Smooth muscle cell (in vitro differentiated cells): ENCODE measurements at regions not wholly inside any gene's neighbourhood (a gene's known extent, or its start where the extent isn't known, plus 50 kb on each side); places are given as distances from the start of the nearest gene placed in this dataset.

ENCODE experiments used
- DNase-seq: peaks from one replicate; lab custom pipeline; 2025; ENCODE audit not compliant: unreplicated experiment; lab: John Stamatoyannopoulos, UW
- H2AFZ ChIP-seq: fragments of 200-600 bp; sonication (generic); 2 replicates; pipeline ENCODE4 v1.6.0; 2016; ENCODE audit warnings: antibody characterized with exemption, low read depth, mild to moderate bottlenecking
- H3F3A ChIP-seq: fragments of 200-600 bp; sonication (generic); 2 replicates; pipeline ENCODE4 v1.6.0; 2017; ENCODE audit warnings: antibody characterized with exemption, low read depth
- H3K27ac ChIP-seq: fragments of 200-600 bp; sonication (generic); 2 replicates; pipeline ENCODE4 v1.5.1; 2016; ENCODE audit warnings: low read depth, mild to moderate bottlenecking
- H3K27me3 ChIP-seq: fragments of 200-600 bp; sonication (generic); 2 replicates; pipeline ENCODE4 v1.6.1; 2016; ENCODE audit warnings: low read depth, mild to moderate bottlenecking
- H3K36me3 ChIP-seq: fragments of 200-600 bp; sonication (generic); 2 replicates; pipeline ENCODE4 v1.5.1; 2016; ENCODE audit warnings: low read depth
- H3K4me1 ChIP-seq: fragments of 200-600 bp; sonication (generic); 2 replicates; pipeline ENCODE4 v1.5.1; 2016; ENCODE audit warnings: low read depth
- H3K4me2 ChIP-seq: fragments of 200-600 bp; sonication (generic); 2 replicates; pipeline ENCODE4 v1.6.0; 2016; ENCODE audit warnings: mild to moderate bottlenecking
- H3K4me3 ChIP-seq: fragments of 200-600 bp; sonication (generic); 2 replicates; pipeline ENCODE4 v1.5.1; 2016; ENCODE audit warnings: mild to moderate bottlenecking
- H3K79me2 ChIP-seq: fragments of 200-600 bp; sonication (generic); 2 replicates; pipeline ENCODE4 v1.6.0; 2016; ENCODE audit warnings: low read depth, mild to moderate bottlenecking
- H3K9ac ChIP-seq: fragments of 200-600 bp; sonication (generic); 2 replicates; pipeline ENCODE4 v1.6.0; 2016; ENCODE audit warnings: low read depth
- H3K9me3 ChIP-seq: fragments of 200-600 bp; sonication (generic); replicated peaks from 2 replicates; pipeline ENCODE4 v1.5.1; 2016; ENCODE audit warnings: low read depth
- H4K20me1 ChIP-seq: fragments of 200-600 bp; sonication (generic); 2 replicates; pipeline ENCODE4 v1.6.0; 2016; ENCODE audit warnings: low read depth
- CTCF ChIP-seq: fragments of 200-600 bp; sonication (generic); IDR thresholded peaks from 2 replicates; pipeline ENCODE4 v1.5.1; 2017; ENCODE audit warnings: borderline replicate concordance, mild to moderate bottlenecking, antibody characterized with exemption; ENCODE audit not compliant: insufficient read depth, poor library complexity, severe bottlenecking
- WGBS: methylation state at CpG from one replicate; pipeline ENCODE4 v1.1.7; 2016; ENCODE audit warnings: low lambda C conversion rate; 5-methylcytosine and 5-hydroxymethylcytosine counted together

DNA sequence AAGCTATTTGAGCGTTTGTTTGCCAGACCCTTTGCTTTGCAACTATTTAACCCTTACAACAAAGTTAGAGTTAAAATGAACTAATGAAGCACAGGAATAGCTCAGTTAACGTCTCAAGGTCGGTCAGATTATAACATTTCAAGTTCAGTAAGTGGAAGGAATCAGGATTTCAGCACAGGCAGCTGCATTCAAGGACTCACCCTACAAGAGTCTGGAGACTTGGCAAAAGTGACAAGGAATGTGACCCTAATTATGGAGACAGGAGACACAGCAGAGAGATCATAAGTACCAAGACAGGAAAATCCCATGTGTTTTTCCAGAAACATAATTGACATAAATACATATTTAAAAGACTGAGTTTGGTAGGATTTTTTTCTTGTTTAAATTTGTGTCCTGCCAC is 1481.7 kb downstream of the TECRL start:
- no peak for TF ChIP-seq CTCF
- H3K9me3 ChIP-seq, result no peaks in the 10 kb centered on the region
- WGBS, result 86% methylated on average over 3 of the region's 3 CpGs

DNA sequence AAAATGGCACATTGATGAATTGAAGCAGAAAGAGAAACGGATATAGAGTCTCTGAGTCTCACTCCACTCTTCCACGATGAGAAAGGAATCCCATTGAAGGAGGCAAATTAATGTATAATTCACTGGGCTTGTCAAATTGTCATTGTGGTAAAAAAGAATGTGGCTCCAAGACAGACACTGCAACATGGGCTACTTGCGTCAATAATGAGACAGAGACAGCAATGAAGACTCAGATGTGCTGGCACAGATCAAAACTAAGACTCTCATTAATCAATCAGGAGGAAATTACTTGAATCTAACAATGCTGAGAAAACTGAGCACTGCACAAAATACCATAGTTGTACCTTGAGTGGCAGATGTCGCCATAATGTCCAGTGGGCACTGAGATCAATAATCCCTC is 1485.5 kb downstream of the TECRL start:
- TF ChIP-seq CTCF, result no peak
- Histone ChIP-seq H2AFZ (no peak overlapping the region), H3K27me3 (no peaks in the 10 kb centered on the region), H3K4me3 (no peak overlapping the region), H3K79me2 (no peaks in the 10 kb centered on the region), H3K27ac (no peak overlapping the region), H3K9me3 (no peaks in the 10 kb centered on the region), H3K36me3 (no peaks in the 10 kb centered on the region), H3F3A (no peaks in the 10 kb centered on the region), H3K9ac (no peak overlapping the region), H4K20me1 (no peaks in the 10 kb centered on the region), H3K4me2 (no peak overlapping the region), H3K4me1 (no peaks in the 10 kb centered on the region)
- WGBS, result 80% methylated on average over 4 of the region's 4 CpGs
- DNase-seq, result no peak

More for the DNA sequence above, 1481.7 kb downstream of the TECRL start:
- H4K20me1 ChIP-seq, result no peaks in the 10 kb centered on the region
- no peak overlapping the region for H3K27ac ChIP-seq
- H2AFZ ChIP-seq, result no peak overlapping the region
- H3K9ac ChIP-seq, result no peak overlapping the region
- H3K4me3 ChIP-seq, result no peak overlapping the region
- H3K4me2 ChIP-seq, result no peak overlapping the region
- no peak for DNase-seq
- peaks cover 4% of the 10 kb centered on the region for H3K4me1 ChIP-seq
- H3F3A ChIP-seq, result no peaks in the 10 kb centered on the region
- H3K79me2 ChIP-seq, result no peaks in the 10 kb centered on the region
- no peaks in the 10 kb centered on the region for H3K36me3 ChIP-seq
- H3K27me3 ChIP-seq, result no peaks in the 10 kb centered on the region

DNA sequence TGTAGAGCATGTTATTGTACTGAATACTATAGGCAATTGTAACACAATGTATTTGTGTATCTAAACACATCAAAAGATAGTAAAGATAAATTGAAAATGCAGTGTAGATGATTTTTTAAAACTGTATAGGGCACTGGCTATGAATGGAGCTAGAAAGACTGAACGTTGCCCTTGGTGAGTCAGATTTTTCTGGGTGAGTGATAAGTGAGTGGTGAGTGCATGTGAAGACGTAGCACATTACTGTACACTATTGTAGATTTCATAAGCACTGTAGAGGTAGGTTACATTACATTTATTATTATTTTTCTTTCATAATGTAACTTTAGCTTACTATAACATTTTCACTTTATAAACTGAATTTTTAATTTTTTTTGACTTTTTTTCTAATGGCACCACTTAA is 1491.6 kb downstream of the TECRL start:
- 57% methylated on average over 2 of the region's 2 CpGs for WGBS
- no peaks in the 10 kb centered on the region for H3F3A ChIP-seq
- H3K9me3 ChIP-seq, result no peaks in the 10 kb centered on the region
- H2AFZ ChIP-seq, result no peak overlapping the region
- no peak overlapping the region for H3K9ac ChIP-seq
- H3K27ac ChIP-seq, result no peak overlapping the region
- no peaks in the 10 kb centered on the region for H3K4me1 ChIP-seq
- DNase-seq, result no peak
- no peaks in the 10 kb centered on the region for H3K36me3 ChIP-seq
- no peak overlapping the region for H3K4me2 ChIP-seq
- TF ChIP-seq CTCF, result no peak
- H3K79me2 ChIP-seq, result no peaks in the 10 kb centered on the region
- no peak overlapping the region for H3K4me3 ChIP-seq
- H3K27me3 ChIP-seq, result no peaks in the 10 kb centered on the region
- H4K20me1 ChIP-seq, result no peaks in the 10 kb centered on the region

GRCh38 chr4:62914758-62915157 is 1494.5 kb downstream of the TECRL start:
- no peaks in the 10 kb centered on the region for H3K9me3 ChIP-seq
- H3K4me2 ChIP-seq, result no peak overlapping the region
- H3K4me3 ChIP-seq, result no peak overlapping the region
- H3F3A ChIP-seq, result no peaks in the 10 kb centered on the region
- H3K79me2 ChIP-seq, result no peaks in the 10 kb centered on the region
- no peak overlapping the region for H3K9ac ChIP-seq
- no peaks in the 10 kb centered on the region for H3K36me3 ChIP-seq
- no peak overlapping the region for H3K27ac ChIP-seq
- WGBS, result 57% methylated on average over 4 of the region's 4 CpGs
- DNase-seq, result no peak
- no peaks in the 10 kb centered on the region for H4K20me1 ChIP-seq
- H2AFZ ChIP-seq, result no peak overlapping the region
- H3K4me1 ChIP-seq, result no peaks in the 10 kb centered on the region
- H3K27me3 ChIP-seq, result no peaks in the 10 kb centered on the region
- no peak for TF ChIP-seq CTCF
